Stomach (tissue), 4 donors: ENCODE measurements at regions not wholly inside any gene's neighbourhood (a gene's known extent, or its start where the extent isn't known, plus 50 kb on each side); places are given as distances from the start of the nearest gene placed in this dataset.

Experiments used
- POLR2A ChIP-seq, 4 donors: fragments of 450-650 bp; IDR thresholded peaks; one replicate each; pipeline ENCODE4 v1.6.1; 2016; ENCODE audit warnings: antibody characterized with exemption in 4 of 4, control low read depth in 2 of 4, mild to moderate bottlenecking in 1 of 4, moderate library complexity in 1 of 4
- POLR2AphosphoS5 ChIP-seq, 3 donors: sonication (generic); formaldehyde crosslinking; IDR thresholded peaks; one replicate each; pipeline ENCODE4 v1.6.1; 2016; ENCODE audit warnings: antibody characterized with exemption in 3 of 3
- TF ChIP-seq, protein P1 (sequence below), 7 experiments: fragments of 450-650 bp in 4 of 7; fragments of 200-600 bp in 3 of 7; sonication (generic) in 3 of 7; IDR thresholded peaks; one replicate each; pipeline ENCODE4 v1.5.1; 2016 to 2019; ENCODE audit warnings: antibody characterized with exemption in 7 of 7, control low read depth in 2 of 7, mild to moderate bottlenecking in 1 of 7

GRCh38 chr3:106823701-106824100 lies 553.5 kb upstream of the CCDC54 start:
- TF ChIP-seq, protein P1, sequence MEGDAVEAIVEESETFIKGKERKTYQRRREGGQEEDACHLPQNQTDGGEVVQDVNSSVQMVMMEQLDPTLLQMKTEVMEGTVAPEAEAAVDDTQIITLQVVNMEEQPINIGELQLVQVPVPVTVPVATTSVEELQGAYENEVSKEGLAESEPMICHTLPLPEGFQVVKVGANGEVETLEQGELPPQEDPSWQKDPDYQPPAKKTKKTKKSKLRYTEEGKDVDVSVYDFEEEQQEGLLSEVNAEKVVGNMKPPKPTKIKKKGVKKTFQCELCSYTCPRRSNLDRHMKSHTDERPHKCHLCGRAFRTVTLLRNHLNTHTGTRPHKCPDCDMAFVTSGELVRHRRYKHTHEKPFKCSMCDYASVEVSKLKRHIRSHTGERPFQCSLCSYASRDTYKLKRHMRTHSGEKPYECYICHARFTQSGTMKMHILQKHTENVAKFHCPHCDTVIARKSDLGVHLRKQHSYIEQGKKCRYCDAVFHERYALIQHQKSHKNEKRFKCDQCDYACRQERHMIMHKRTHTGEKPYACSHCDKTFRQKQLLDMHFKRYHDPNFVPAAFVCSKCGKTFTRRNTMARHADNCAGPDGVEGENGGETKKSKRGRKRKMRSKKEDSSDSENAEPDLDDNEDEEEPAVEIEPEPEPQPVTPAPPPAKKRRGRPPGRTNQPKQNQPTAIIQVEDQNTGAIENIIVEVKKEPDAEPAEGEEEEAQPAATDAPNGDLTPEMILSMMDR (IDR thresholded peaks at IDR 0.05) = no peak
- TF ChIP-seq POLR2A (IDR thresholded peaks at IDR 0.05) (no peak), POLR2AphosphoS5 (IDR thresholded peaks at IDR 0.05) (no peak)
